ENCODE measurements at regions not wholly inside any gene's neighbourhood (a gene's known extent, or its start where the extent isn't known, plus 50 kb on each side); places are given as distances from the start of the nearest gene placed in this dataset.

- no peak for TF ChIP-seq FOXP2 (optimal IDR thresholded peaks at IDR 0.05; ENCODE audit: borderline replicate concordance, extremely low read depth, extremely low read length, insufficient read depth)
These were observed 555.5 kb upstream of the TBL1XR1 start for GRCh38 chr3:177752831-177753230.

- TF ChIP-seq, protein P1, sequence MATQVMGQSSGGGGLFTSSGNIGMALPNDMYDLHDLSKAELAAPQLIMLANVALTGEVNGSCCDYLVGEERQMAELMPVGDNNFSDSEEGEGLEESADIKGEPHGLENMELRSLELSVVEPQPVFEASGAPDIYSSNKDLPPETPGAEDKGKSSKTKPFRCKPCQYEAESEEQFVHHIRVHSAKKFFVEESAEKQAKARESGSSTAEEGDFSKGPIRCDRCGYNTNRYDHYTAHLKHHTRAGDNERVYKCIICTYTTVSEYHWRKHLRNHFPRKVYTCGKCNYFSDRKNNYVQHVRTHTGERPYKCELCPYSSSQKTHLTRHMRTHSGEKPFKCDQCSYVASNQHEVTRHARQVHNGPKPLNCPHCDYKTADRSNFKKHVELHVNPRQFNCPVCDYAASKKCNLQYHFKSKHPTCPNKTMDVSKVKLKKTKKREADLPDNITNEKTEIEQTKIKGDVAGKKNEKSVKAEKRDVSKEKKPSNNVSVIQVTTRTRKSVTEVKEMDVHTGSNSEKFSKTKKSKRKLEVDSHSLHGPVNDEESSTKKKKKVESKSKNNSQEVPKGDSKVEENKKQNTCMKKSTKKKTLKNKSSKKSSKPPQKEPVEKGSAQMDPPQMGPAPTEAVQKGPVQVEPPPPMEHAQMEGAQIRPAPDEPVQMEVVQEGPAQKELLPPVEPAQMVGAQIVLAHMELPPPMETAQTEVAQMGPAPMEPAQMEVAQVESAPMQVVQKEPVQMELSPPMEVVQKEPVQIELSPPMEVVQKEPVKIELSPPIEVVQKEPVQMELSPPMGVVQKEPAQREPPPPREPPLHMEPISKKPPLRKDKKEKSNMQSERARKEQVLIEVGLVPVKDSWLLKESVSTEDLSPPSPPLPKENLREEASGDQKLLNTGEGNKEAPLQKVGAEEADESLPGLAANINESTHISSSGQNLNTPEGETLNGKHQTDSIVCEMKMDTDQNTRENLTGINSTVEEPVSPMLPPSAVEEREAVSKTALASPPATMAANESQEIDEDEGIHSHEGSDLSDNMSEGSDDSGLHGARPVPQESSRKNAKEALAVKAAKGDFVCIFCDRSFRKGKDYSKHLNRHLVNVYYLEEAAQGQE (IDR thresholded peaks at IDR 0.05; ENCODE audit: insufficient read depth in 1 of 2, low read depth in 2 of 2, low read length in 2 of 2): no peak
- no peak for TF ChIP-seq TAF1 (IDR thresholded peaks at IDR 0.05; ENCODE audit: borderline replicate concordance, insufficient read depth, low read length)
- TF ChIP-seq SIN3A (IDR thresholded peaks at IDR 0.05; ENCODE audit: borderline replicate concordance, insufficient read depth, low read length): no peak
- TF ChIP-seq POLR2AphosphoS5 (IDR thresholded peaks at IDR 0.05; ENCODE audit: low read depth, low read length): no peak
- no peak for TF ChIP-seq FOXP2 (optimal IDR thresholded peaks at IDR 0.05; ENCODE audit: borderline replicate concordance, extremely low read depth, extremely low read length, insufficient read depth)
These were observed 556.3 kb upstream of the TBL1XR1 start for GRCh38 chr3:177753451-177754155.

DNA sequence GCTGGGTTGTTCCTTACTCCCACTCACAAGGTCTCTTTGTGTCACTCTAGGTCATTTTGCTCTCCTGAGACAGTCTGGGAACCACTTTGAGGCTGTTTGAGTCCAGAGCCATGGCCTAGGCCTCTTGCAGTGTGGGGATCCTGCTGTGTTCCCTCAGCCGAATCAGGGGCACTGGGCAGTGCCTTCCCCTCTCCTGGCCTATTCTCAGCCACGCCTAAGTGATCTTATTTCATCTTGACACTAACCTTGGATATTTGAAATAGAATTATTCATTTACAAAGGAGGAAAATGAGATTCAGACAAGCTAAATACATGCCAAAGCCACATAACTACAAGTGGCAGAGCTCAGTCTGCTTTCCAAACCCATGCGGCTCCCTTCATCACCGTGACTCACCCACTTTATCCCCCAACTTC lies 557.2 kb upstream of the TBL1XR1 start:
- TF ChIP-seq TAF1 (IDR thresholded peaks at IDR 0.05; ENCODE audit: borderline replicate concordance, insufficient read depth, low read length): no peak
- no peak for TF ChIP-seq FOXP2 (optimal IDR thresholded peaks at IDR 0.05; ENCODE audit: borderline replicate concordance, extremely low read depth, extremely low read length, insufficient read depth)
- TF ChIP-seq POLR2AphosphoS5 (IDR thresholded peaks at IDR 0.05; ENCODE audit: low read depth, low read length): no peak
- TF ChIP-seq, protein P1 (IDR thresholded peaks at IDR 0.05; ENCODE audit: insufficient read depth in 1 of 2, low read depth in 2 of 2, low read length in 2 of 2): no peak
- no peak for TF ChIP-seq SIN3A (IDR thresholded peaks at IDR 0.05; ENCODE audit: borderline replicate concordance, insufficient read depth, low read length)

DNA sequence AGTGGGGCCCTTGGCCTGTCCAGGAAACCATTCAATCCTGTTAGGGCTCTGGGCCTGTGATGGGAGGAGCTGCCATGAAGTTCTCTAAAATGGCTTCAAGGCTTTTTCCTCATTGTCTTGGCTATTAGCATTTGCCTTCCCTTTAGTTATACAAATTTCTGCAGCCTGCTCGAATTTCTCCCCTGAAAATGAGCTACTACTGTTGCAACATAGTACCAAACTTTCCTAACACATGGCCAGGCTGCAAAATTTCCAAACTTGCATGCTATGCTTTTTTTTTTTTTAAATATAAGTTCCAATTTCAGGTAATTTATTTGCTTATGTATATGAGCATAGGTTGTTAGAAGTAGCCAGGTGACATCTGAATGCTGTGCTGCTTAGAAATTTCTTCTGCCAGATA lies 560.8 kb upstream of the TBL1XR1 start:
- TF ChIP-seq FOXP2 (optimal IDR thresholded peaks at IDR 0.05; ENCODE audit: borderline replicate concordance, extremely low read depth, extremely low read length, insufficient read depth): no peak
- TF ChIP-seq, protein P1 (IDR thresholded peaks at IDR 0.05; ENCODE audit: insufficient read depth in 1 of 2, low read depth in 2 of 2, low read length in 2 of 2): no peak
- no peak for TF ChIP-seq TAF1 (IDR thresholded peaks at IDR 0.05; ENCODE audit: borderline replicate concordance, insufficient read depth, low read length)
- TF ChIP-seq POLR2AphosphoS5 (IDR thresholded peaks at IDR 0.05; ENCODE audit: low read depth, low read length): no peak
- no peak for TF ChIP-seq SIN3A (IDR thresholded peaks at IDR 0.05; ENCODE audit: borderline replicate concordance, insufficient read depth, low read length)

DNA sequence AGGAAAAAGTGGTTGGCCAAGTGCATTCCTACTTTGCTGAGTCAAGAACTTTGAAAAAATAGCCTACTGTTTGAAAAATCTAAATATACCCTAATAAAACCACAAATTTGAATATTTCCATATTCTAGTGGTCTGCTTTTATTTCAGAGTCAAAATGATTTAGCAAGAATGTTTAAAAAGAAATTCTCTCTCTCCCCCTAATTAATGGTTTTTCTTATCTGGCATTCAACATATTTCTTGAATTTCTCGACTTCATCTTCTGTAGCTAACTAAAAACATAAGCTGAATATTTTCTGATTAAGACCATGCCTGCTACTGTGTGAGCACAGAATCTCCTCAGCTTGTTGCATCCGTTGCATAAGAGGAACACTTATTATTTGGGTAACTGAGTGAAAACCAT lies 563.5 kb upstream of the TBL1XR1 start:
- TF ChIP-seq, protein P1 (IDR thresholded peaks at IDR 0.05; ENCODE audit: insufficient read depth in 1 of 2, low read depth in 2 of 2, low read length in 2 of 2): no peak
- TF ChIP-seq POLR2AphosphoS5 (IDR thresholded peaks at IDR 0.05; ENCODE audit: low read depth, low read length): no peak
- TF ChIP-seq FOXP2 (optimal IDR thresholded peaks at IDR 0.05; ENCODE audit: borderline replicate concordance, extremely low read depth, extremely low read length, insufficient read depth): no peak
- TF ChIP-seq SIN3A (IDR thresholded peaks at IDR 0.05; ENCODE audit: borderline replicate concordance, insufficient read depth, low read length): no peak
- TF ChIP-seq TAF1 (IDR thresholded peaks at IDR 0.05; ENCODE audit: borderline replicate concordance, insufficient read depth, low read length): no peak
